PC-9 (cell line): ENCODE measurements at regions not wholly inside any gene's neighbourhood (a gene's known extent, or its start where the extent isn't known, plus 50 kb on each side); places are given as distances from the start of the nearest gene placed in this dataset.

ENCODE experiments used
- BruUV-seq: library from RNA; stranded (reverse); fragments of 400-500 nt; replicated peaks from 2 replicates; lab custom pipeline; 2021; lab: Mats Ljungman, UMichigan
- CTCF ChIA-PET: fragments of 300-600 bp; sonication (Branson Sonifier 250); formaldehyde crosslinking; loops from one replicate; lab custom pipeline; 2022; ENCODE audit warnings: antibody characterized with exemption; lab: Charles Lee
- POLR2A ChIA-PET: fragments of 300-600 bp; sonication (Branson Sonifier 250); formaldehyde crosslinking; loops from one replicate; lab custom pipeline; 2022; ENCODE audit warnings: antibody characterized with exemption; ENCODE audit not compliant: unreplicated experiment; lab: Charles Lee
- DNase-seq, 2 experiments: peaks; one replicate each; pipeline versions ENCODE4 v3.0.0 to v3.0.0-alpha.2; 2015 to 2022; ENCODE audit warnings: mixed read lengths in 1 of 2
- H2AFZ ChIP-seq: fragments of 200-600 bp; sonication (generic); 2 replicates; pipeline ENCODE4 v1.8.1; 2017; ENCODE audit warnings: antibody characterized with exemption
- H3F3A ChIP-seq: fragments of 200-600 bp; sonication (generic); 2 replicates; pipeline ENCODE4 v1.8.1; 2017; ENCODE audit warnings: antibody characterized with exemption, mild to moderate bottlenecking, low read depth; ENCODE audit not compliant: insufficient read depth
- H3K27ac ChIP-seq: fragments of 200-600 bp; sonication (generic); 2 replicates; pipeline ENCODE4 v1.6.1; 2016; ENCODE audit warnings: mixed run types
- H3K27me3 ChIP-seq: fragments of 200-600 bp; sonication (generic); 2 replicates; pipeline ENCODE4 v1.6.1; 2016; ENCODE audit warnings: low read depth, mixed run types; ENCODE audit not compliant: insufficient read depth
- H3K36me3 ChIP-seq: fragments of 200-600 bp; sonication (generic); 2 replicates; pipeline ENCODE4 v1.6.1; 2016; ENCODE audit warnings: low read depth, mixed run types
- H3K4me1 ChIP-seq: fragments of 200-600 bp; sonication (generic); replicated peaks from 2 replicates; pipeline ENCODE4 v1.6.1; 2016; ENCODE audit warnings: mixed run types; ENCODE audit not compliant: insufficient read depth
- H3K4me2 ChIP-seq: fragments of 200-600 bp; sonication (generic); 2 replicates; pipeline ENCODE4 v1.6.1; 2017; ENCODE audit warnings: mixed run types
- H3K4me3 ChIP-seq: fragments of 200-600 bp; sonication (generic); 2 replicates; pipeline ENCODE4 v1.6.1; 2016; ENCODE audit warnings: mixed run types
- H3K79me2 ChIP-seq: fragments of 200-600 bp; sonication (generic); 2 replicates; pipeline ENCODE4 v1.6.1; 2017; ENCODE audit warnings: low read depth, mixed run types
- H3K9me2 ChIP-seq: fragments of 200-600 bp; sonication (generic); 2 replicates; pipeline ENCODE4 v1.8.1; 2017; ENCODE audit warnings: mild to moderate bottlenecking; ENCODE audit not compliant: insufficient read depth
- H3K9me3 ChIP-seq: fragments of 200-600 bp; sonication (generic); 2 replicates; pipeline ENCODE4 v1.8.1; 2016; ENCODE audit warnings: low read depth; ENCODE audit not compliant: insufficient read depth
- H4K20me1 ChIP-seq: fragments of 200-600 bp; sonication (generic); 2 replicates; pipeline ENCODE4 v1.8.1; 2017; ENCODE audit not compliant: insufficient read depth
- CTCF ChIP-seq: fragments of 200-600 bp; sonication (generic); conservative IDR thresholded peaks from 2 replicates; pipeline ENCODE4 v1.6.1; 2017; ENCODE audit warnings: mixed run types, antibody characterized with exemption, mild to moderate bottlenecking, moderate library complexity
- EZH2 ChIP-seq: fragments of 200-600 bp; sonication (generic); IDR thresholded peaks from 2 replicates; pipeline ENCODE4 v1.8.0; 2017; ENCODE audit warnings: antibody characterized with exemption, low read depth
- intact Hi-C: fragments of 100-400 bp; cut with micrococcal nuclease; formaldehyde crosslinking; loops from one replicate; pipeline ENCODE4 v1.10.0; 2022; ENCODE audit not compliant: unreplicated experiment

- Histone ChIP-seq H4K20me1 (no peaks in the 10 kb centered on the region), H3K9me3 (no peaks in the 10 kb centered on the region), H3K36me3 (no peaks in the 10 kb centered on the region), H3F3A (no peaks in the 10 kb centered on the region), H3K27ac (no peak overlapping the region), H3K4me2 (no peak overlapping the region), H3K4me3 (no peak overlapping the region), H3K27me3 (no peaks in the 10 kb centered on the region), H3K4me1 (no peaks in the 10 kb centered on the region), H3K79me2 (no peaks in the 10 kb centered on the region), H2AFZ (no peak overlapping the region), H3K9me2 (no peaks in the 10 kb centered on the region)
- CTCF ChIA-PET: no interaction called here
- intact Hi-C loops: no loop called here
- POLR2A ChIA-PET: no interaction called here
- no TSS peak for BruUV-seq
- no peak for TF ChIP-seq EZH2
- TF ChIP-seq CTCF: no peak
- no peak for DNase-seq
These were observed 160.0 kb downstream of the PIK3R1 start for GRCh38 chr5:68375540-68375939.

GRCh38 chr5:68376935-68377334 is 161.4 kb downstream of the PIK3R1 start:
- H3K4me3 ChIP-seq: no peak overlapping the region
- BruUV-seq: no TSS peak
- TF ChIP-seq CTCF (no peak), EZH2 (no peak)

GRCh38 chr5:68377733-68378132 is 162.2 kb downstream of the PIK3R1 start:
- H3K36me3 ChIP-seq: no peaks in the 10 kb centered on the region
- H3K4me1 ChIP-seq: no peaks in the 10 kb centered on the region
- no peak overlapping the region for H3K27ac ChIP-seq
- TF ChIP-seq EZH2 (no peak), CTCF (no peak)
- intact Hi-C loops: no loop called here
- H3K79me2 ChIP-seq: no peaks in the 10 kb centered on the region
- H3F3A ChIP-seq: no peaks in the 10 kb centered on the region
- no peak overlapping the region for H3K4me3 ChIP-seq
- no TSS peak for BruUV-seq
- H3K27me3 ChIP-seq: no peaks in the 10 kb centered on the region
- H3K4me2 ChIP-seq: no peak overlapping the region
- no peaks in the 10 kb centered on the region for H4K20me1 ChIP-seq
- no peak overlapping the region for H2AFZ ChIP-seq
- CTCF ChIA-PET: interaction anchor here (0.6 kb wide), 1 partner anchor 163 kb away, joined by 3 read pairs; no protein-coding TSS in a partner anchor
- no peaks in the 10 kb centered on the region for H3K9me3 ChIP-seq
- DNase-seq: no peak
- POLR2A ChIA-PET: no interaction called here
- no peaks in the 10 kb centered on the region for H3K9me2 ChIP-seq

More at GRCh38 chr5:68376935-68377334, 161.4 kb downstream of the PIK3R1 start:
- Histone ChIP-seq H4K20me1 (no peaks in the 10 kb centered on the region), H3K27ac (no peak overlapping the region), H3K4me1 (no peaks in the 10 kb centered on the region), H3K36me3 (no peaks in the 10 kb centered on the region), H3K27me3 (no peaks in the 10 kb centered on the region), H3K4me2 (no peak overlapping the region), H3K9me3 (no peaks in the 10 kb centered on the region), H2AFZ (no peak overlapping the region), H3F3A (no peaks in the 10 kb centered on the region), H3K79me2 (no peaks in the 10 kb centered on the region), H3K9me2 (no peaks in the 10 kb centered on the region)
- ChIA-PET CTCF (interaction anchor here (0.5 kb wide), 1 partner anchor 29 kb away, joined by 5 read pairs; no protein-coding TSS in a partner anchor), POLR2A (interaction anchor here (0.6 kb wide), 1 partner anchor 158 kb away, joined by 4 read pairs; no protein-coding TSS in a partner anchor)
- DNase-seq: no peak
- intact Hi-C loops: no loop called here
